Renal cortical epithelial cell (primary cell): ENCODE measurements at regions not wholly inside any gene's neighbourhood (a gene's known extent, or its start where the extent isn't known, plus 50 kb on each side); places are given as distances from the start of the nearest gene placed in this dataset.
"Not testable (repeated sequence)": the region's sequence is repeated elsewhere in the genome, so short reads cannot be mapped to it uniquely, and the experiment has no call there.

Source experiments
- DNase-seq: peaks from one replicate; pipeline ENCODE4 v3.0.0-alpha.2; 2011; ENCODE audit warnings: low read depth

- no peak for DNase-seq
Measured at GRCh38 chr17:31678431-31678830, 180.6 kb downstream of the COPRS start.

- DNase-seq: no peak
Measured at GRCh38 chr17:31677681-31678080, 181.4 kb downstream of the COPRS start.

GRCh38 chr17:31677036-31677435 is 182.0 kb downstream of the COPRS start:
- no peak for DNase-seq

- DNase-seq: not testable (repeated sequence)
Measured at GRCh38 chr17:31675392-31675791, 183.7 kb downstream of the COPRS start.

GRCh38 chr17:31674717-31675349 is 184.2 kb downstream of the COPRS start:
- peak; percentile 89 for DNase-seq

GRCh38 chr17:31674305-31674704 is 184.7 kb downstream of the COPRS start:
- no peak for DNase-seq

GRCh38 chr17:31673076-31673475 is 186.0 kb downstream of the COPRS start:
- DNase-seq: no peak

GRCh38 chr17:31672161-31672819 is 186.8 kb downstream of the COPRS start:
- DNase-seq: no peak

GRCh38 chr17:31663576-31663975 is 195.5 kb downstream of the COPRS start:
- no peak for DNase-seq

GRCh38 chr17:31660684-31661083 is 198.4 kb downstream of the COPRS start:
- DNase-seq: no peak

GRCh38 chr17:31657876-31658275 is 201.2 kb downstream of the COPRS start:
- DNase-seq: no peak

GRCh38 chr17:31654936-31655335 is 204.1 kb downstream of the COPRS start:
- DNase-seq: peak; percentile 36

- no peak for DNase-seq
Measured at GRCh38 chr17:31653691-31654090, 205.4 kb downstream of the COPRS start.

- no peak for DNase-seq
Measured at GRCh38 chr17:31650756-31651520, 208.1 kb downstream of the COPRS start.

- DNase-seq: no peak
Measured at GRCh38 chr17:31649302-31649701, 209.7 kb downstream of the COPRS start.

- no peak for DNase-seq
Measured at GRCh38 chr17:31647661-31648060, 211.4 kb downstream of the COPRS start.

GRCh38 chr17:31646642-31647041 is 212.4 kb downstream of the COPRS start:
- DNase-seq: no peak

- DNase-seq: no peak
Measured at GRCh38 chr17:31645351-31645750, 213.7 kb downstream of the COPRS start.

GRCh38 chr17:31631766-31632165 is 227.3 kb downstream of the COPRS start:
- DNase-seq: peak; percentile 4

GRCh38 chr17:31630866-31631265 is 228.2 kb downstream of the COPRS start:
- not testable (repeated sequence) for DNase-seq

GRCh38 chr17:31629696-31630470 is 229.2 kb downstream of the COPRS start:
- DNase-seq: no peak

- DNase-seq: no peak
Measured at GRCh38 chr17:31627960-31628359, 231.1 kb downstream of the COPRS start.
